ENCODE measurements at regions not wholly inside any gene's neighbourhood (a gene's known extent, or its start where the extent isn't known, plus 50 kb on each side); places are given as distances from the start of the nearest gene placed in this dataset.

DNA sequence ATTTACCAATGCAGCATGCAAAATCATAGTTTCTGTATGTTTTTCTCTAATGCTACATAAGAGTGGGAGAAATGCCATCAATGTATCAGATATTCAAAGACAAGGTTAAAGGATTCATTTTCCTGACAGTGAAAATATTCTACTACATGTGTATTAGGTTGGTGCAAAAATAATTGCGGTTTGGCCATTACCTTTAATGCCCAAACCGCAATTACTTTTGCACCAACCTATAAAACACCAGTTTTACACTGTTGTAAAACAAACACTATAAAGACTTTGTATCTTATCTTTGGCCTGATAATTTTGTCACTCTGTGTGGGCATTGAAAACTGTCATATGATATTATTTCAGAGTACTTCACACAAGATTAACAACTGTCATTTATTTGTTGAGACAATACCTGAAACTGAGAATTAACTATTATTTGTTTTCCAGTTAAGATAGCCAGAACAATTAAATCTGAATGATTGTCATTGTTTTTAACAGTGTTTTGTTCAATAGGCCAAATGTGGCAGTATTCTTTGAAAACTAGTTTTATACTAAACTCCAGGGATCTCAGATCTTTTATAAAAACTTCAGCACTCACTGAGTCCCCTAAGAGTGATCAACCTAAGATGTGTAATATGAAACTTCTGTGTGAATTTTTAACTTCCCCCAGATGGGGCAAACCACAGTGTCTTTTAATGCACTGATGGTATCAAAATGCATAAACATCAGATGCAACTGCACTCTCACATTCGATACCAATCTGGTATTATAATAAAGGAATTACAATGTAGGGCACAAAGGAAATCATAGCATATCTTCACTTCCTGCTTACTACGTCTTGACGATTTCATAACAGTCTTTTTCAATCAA, 53.8 kb upstream of the FBN2 start:
- H3K4me3 ChIP-seq (replicated peaks; ENCODE audit: low read depth, low read length): no peak overlapping the region
- TF ChIP-seq, protein P1, sequence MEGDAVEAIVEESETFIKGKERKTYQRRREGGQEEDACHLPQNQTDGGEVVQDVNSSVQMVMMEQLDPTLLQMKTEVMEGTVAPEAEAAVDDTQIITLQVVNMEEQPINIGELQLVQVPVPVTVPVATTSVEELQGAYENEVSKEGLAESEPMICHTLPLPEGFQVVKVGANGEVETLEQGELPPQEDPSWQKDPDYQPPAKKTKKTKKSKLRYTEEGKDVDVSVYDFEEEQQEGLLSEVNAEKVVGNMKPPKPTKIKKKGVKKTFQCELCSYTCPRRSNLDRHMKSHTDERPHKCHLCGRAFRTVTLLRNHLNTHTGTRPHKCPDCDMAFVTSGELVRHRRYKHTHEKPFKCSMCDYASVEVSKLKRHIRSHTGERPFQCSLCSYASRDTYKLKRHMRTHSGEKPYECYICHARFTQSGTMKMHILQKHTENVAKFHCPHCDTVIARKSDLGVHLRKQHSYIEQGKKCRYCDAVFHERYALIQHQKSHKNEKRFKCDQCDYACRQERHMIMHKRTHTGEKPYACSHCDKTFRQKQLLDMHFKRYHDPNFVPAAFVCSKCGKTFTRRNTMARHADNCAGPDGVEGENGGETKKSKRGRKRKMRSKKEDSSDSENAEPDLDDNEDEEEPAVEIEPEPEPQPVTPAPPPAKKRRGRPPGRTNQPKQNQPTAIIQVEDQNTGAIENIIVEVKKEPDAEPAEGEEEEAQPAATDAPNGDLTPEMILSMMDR (IDR thresholded peaks at IDR 0.05; ENCODE audit: low read length, missing control alignments): no peak
- no peak for DNase-seq (ENCODE audit: low read depth)

DNA sequence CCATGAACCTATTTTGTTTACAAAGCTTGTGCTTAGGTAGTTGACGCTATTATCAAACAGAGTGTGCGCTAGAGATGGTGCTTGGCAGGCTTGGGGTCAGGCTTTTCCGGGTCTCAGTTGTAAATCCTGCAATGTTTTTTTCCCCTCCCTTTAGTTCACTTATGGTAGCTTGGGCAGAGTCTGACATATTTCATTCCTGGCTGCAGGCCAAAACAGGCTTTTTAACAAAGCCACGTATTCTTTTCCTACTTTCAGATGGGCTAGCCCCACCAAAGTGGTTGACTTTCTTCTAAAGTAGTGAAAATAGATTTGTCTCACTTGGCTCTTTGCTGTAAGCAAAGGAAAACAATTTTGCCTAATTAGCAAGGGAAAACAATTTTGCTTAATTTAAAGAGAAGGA, 58.0 kb upstream of the FBN2 start:
- TF ChIP-seq, protein P1 (IDR thresholded peaks at IDR 0.05; ENCODE audit: low read length, missing control alignments): no peak
- DNase-seq (ENCODE audit: low read depth): peak; percentile 62

DNA sequence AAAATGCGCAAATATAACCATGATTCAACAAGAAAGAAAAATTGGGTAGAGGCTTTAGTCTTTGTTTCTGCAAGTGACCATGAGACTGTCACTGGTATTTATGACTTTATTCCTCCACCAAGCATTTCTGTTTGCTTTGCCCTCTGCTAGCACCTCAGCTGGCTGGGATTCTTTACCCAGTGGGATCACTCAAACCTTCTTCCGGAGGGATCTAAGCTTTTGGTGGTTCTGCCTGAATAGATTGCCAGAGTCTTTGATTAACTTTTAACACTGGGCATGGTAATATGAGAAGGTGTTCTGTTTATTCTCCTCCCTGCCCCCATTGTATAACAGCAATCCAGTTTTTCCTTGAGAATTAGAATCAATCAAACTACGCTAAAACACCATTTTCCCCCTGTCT, 59.1 kb upstream of the FBN2 start:
- DNase-seq (ENCODE audit: low read depth): no peak
- TF ChIP-seq, protein P1 (IDR thresholded peaks at IDR 0.05; ENCODE audit: low read length, missing control alignments): no peak
- no peak overlapping the region for H3K4me3 ChIP-seq (replicated peaks; ENCODE audit: low read depth, low read length)

More for the DNA sequence above, 58.0 kb upstream of the FBN2 start:
- no peak overlapping the region for H3K4me3 ChIP-seq (replicated peaks; ENCODE audit: low read depth, low read length)

DNA sequence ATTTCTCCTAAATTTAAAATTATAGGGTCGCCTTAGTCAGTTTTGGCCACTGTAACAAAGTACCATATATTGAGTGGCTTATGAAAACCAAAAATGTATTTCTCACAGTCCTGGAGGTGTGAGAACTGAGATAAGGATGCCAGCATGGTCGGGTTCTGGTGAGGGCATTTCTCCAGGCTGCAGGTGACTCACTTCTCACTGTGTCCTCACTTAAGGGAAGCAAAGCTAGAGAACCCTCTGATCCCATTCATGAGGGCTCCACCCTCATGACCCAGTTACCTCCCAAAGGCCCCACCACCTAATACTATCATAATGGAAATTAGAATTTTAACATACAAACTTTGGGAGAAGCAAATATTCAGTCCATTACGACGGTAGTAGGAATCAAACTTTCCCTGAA, 75.1 kb upstream of the FBN2 start:
- TF ChIP-seq, protein P1 (IDR thresholded peaks at IDR 0.05; ENCODE audit: low read length, missing control alignments): no peak
- no peak for DNase-seq (ENCODE audit: low read depth)
- H3K4me3 ChIP-seq (replicated peaks; ENCODE audit: low read depth, low read length): no peak overlapping the region

DNA sequence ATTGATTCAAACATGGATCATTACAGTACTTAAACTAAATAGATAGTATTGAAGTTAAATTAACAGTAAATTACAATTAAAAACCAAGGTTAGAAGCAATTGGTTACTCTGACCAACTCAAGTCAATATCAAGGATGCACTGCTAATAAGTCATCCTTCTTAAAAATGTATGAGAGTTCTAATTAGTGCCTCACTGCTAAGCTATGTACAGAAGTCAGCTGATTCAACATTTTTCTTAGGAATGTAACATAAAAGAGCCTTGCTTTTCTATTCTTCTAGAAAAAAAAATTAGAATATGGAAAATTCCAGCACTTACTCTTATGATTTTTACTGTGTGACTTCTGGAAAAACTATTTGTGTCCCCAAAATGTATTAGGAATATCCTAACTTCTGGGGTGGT, 75.7 kb upstream of the FBN2 start:
- TF ChIP-seq, protein P1 (IDR thresholded peaks at IDR 0.05; ENCODE audit: low read length, missing control alignments): no peak
- no peak for DNase-seq (ENCODE audit: low read depth)
- H3K4me3 ChIP-seq (replicated peaks; ENCODE audit: low read depth, low read length): no peak overlapping the region

DNA sequence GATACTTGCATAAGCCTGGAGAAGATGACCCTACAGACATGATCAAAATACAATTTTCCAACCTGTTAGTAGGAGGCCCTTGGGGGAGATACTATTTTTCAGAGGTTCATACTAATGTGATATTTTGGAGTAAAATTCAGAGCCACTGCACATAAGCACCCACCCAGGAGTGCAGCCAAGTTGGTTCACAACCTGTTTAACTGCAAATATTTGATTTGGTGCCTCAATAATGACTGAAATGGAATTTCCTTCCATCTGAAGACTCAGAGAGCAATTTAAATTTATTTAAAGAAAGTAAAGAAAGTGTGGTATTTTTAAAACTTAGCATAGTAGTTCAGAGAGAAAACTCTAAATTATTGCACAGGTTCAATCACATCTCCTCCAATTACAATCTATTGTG, 77.5 kb upstream of the FBN2 start:
- TF ChIP-seq, protein P1 (IDR thresholded peaks at IDR 0.05; ENCODE audit: low read length, missing control alignments): no peak
- DNase-seq (ENCODE audit: low read depth): no peak

More for the DNA sequence above, 77.5 kb upstream of the FBN2 start:
- H3K4me3 ChIP-seq (replicated peaks; ENCODE audit: low read depth, low read length): no peak overlapping the region
